Hepatocyte (in vitro differentiated cells): ENCODE measurements at regions not wholly inside any gene's neighbourhood (a gene's known extent, or its start where the extent isn't known, plus 50 kb on each side); places are given as distances from the start of the nearest gene placed in this dataset.

Experiments
- DNase-seq: peaks from one replicate; pipeline ENCODE4 v3.0.0-alpha.2; 2016; ENCODE audit warnings: low spot score
- H2AFZ ChIP-seq: fragments of 200-600 bp; sonication (generic); 2 replicates; pipeline ENCODE4 v1.6.0; 2016; ENCODE audit warnings: antibody characterized with exemption, mild to moderate bottlenecking
- H3K27ac ChIP-seq: fragments of 200-600 bp; sonication (generic); 2 replicates; pipeline ENCODE4 v1.5.1; 2016; ENCODE audit warnings: mild to moderate bottlenecking
- H3K27me3 ChIP-seq: fragments of 200-600 bp; sonication (generic); 2 replicates; pipeline ENCODE4 v1.6.1; 2016
- H3K36me3 ChIP-seq: fragments of 200-600 bp; sonication (generic); replicated peaks from 2 replicates; pipeline ENCODE4 v1.5.1; 2016; ENCODE audit warnings: low read depth; ENCODE audit not compliant: insufficient read depth
- H3K4me1 ChIP-seq: fragments of 200-600 bp; sonication (generic); 2 replicates; pipeline ENCODE4 v1.5.1; 2016; ENCODE audit warnings: mild to moderate bottlenecking, moderate library complexity; ENCODE audit not compliant: insufficient read depth
- H3K4me2 ChIP-seq: fragments of 200-600 bp; sonication (generic); 2 replicates; pipeline ENCODE4 v1.6.0; 2016
- H3K4me3 ChIP-seq: fragments of 200-600 bp; sonication (generic); 2 replicates; pipeline ENCODE4 v1.5.1; 2016; ENCODE audit warnings: mild to moderate bottlenecking
- H3K79me2 ChIP-seq: fragments of 200-600 bp; sonication (generic); 2 replicates; pipeline ENCODE4 v1.6.0; 2017; ENCODE audit warnings: mild to moderate bottlenecking
- H3K9me2 ChIP-seq: fragments of 200-600 bp; sonication (generic); replicated peaks from 2 replicates; pipeline ENCODE4 v1.6.0; 2017; ENCODE audit warnings: mild to moderate bottlenecking; ENCODE audit not compliant: insufficient read depth
- H3K9me3 ChIP-seq: fragments of 200-600 bp; sonication (generic); 2 replicates; pipeline ENCODE4 v1.5.1; 2016; ENCODE audit warnings: low read depth, mild to moderate bottlenecking
- H4K20me1 ChIP-seq: fragments of 200-600 bp; sonication (generic); 2 replicates; pipeline ENCODE4 v1.6.0; 2016; ENCODE audit warnings: mild to moderate bottlenecking; ENCODE audit not compliant: insufficient read depth, poor library complexity, severe bottlenecking
- EZH2 ChIP-seq: fragments of 200-600 bp; sonication (generic); IDR thresholded peaks from 2 replicates; pipeline ENCODE4 v1.6.1; 2016; ENCODE audit warnings: antibody characterized with exemption, mild to moderate bottlenecking, borderline replicate concordance
- EZH2phosphoT487 ChIP-seq: fragments of 200-600 bp; sonication (generic); IDR thresholded peaks from one replicate; pipeline ENCODE4 v1.6.1; 2018; ENCODE audit warnings: antibody characterized with exemption, mild to moderate bottlenecking, low read depth, moderate library complexity; ENCODE audit not compliant: unreplicated experiment, severe bottlenecking
- WGBS: methylation state at CpG from one replicate; pipeline ENCODE4 v1.1.6; 2016; ENCODE audit warnings: low lambda C conversion rate; ENCODE audit errors: missing lambda C conversion rate; 5-methylcytosine and 5-hydroxymethylcytosine counted together
- TF ChIP-seq, protein P1 (sequence below): fragments of 200-600 bp; sonication (generic); IDR thresholded peaks from 2 replicates; pipeline ENCODE4 v1.5.1; 2016; ENCODE audit warnings: antibody characterized with exemption, mild to moderate bottlenecking; ENCODE audit not compliant: poor library complexity

- Histone ChIP-seq H3K4me3 (no peak overlapping the region), H3K27ac (no peak overlapping the region), H3K9me3 (no peaks in the 10 kb centered on the region), H3K27me3 (no peaks in the 10 kb centered on the region), H3K9me2 (no peaks in the 10 kb centered on the region), H3K4me2 (no peak overlapping the region), H2AFZ (no peak overlapping the region), H3K4me1 (peaks cover 38% of the 10 kb centered on the region), H3K79me2 (peaks cover 79% of the 10 kb centered on the region), H4K20me1 (peaks cover 62% of the 10 kb centered on the region), H3K36me3 (no peaks in the 10 kb centered on the region)
- TF ChIP-seq EZH2phosphoT487, result no peak
- TF ChIP-seq, protein P1, sequence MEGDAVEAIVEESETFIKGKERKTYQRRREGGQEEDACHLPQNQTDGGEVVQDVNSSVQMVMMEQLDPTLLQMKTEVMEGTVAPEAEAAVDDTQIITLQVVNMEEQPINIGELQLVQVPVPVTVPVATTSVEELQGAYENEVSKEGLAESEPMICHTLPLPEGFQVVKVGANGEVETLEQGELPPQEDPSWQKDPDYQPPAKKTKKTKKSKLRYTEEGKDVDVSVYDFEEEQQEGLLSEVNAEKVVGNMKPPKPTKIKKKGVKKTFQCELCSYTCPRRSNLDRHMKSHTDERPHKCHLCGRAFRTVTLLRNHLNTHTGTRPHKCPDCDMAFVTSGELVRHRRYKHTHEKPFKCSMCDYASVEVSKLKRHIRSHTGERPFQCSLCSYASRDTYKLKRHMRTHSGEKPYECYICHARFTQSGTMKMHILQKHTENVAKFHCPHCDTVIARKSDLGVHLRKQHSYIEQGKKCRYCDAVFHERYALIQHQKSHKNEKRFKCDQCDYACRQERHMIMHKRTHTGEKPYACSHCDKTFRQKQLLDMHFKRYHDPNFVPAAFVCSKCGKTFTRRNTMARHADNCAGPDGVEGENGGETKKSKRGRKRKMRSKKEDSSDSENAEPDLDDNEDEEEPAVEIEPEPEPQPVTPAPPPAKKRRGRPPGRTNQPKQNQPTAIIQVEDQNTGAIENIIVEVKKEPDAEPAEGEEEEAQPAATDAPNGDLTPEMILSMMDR, result no peak
- no peak for TF ChIP-seq EZH2
- WGBS, result 97% methylated on average over 11 of the region's 12 CpGs
- DNase-seq, result no peak
Observed at GRCh38 chr17:77483128-77483598, 342.4 kb downstream of the SEC14L1 start.

DNA sequence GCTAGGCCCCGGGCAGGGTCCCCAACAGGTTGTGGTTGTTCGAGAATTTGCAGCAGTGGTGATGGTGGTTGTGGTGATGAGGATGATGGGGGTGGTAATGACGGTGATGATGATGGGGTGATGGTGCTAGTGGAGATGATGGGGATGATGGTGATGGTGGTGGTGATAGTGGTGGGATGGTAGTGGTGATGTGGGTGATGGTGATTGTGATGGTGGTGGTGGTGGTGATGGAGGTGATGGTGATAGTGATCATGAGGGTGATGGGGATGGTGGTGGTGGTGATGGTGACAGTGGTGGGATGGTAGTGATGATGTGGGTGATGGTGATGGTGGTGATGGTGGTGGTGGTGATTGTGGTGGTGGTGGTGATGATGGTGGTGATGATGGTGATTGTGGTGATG is 343.3 kb downstream of the SEC14L1 start:
- no peak overlapping the region for H2AFZ ChIP-seq
- peaks cover 54% of the 10 kb centered on the region for H4K20me1 ChIP-seq
- peaks cover 29% of the 10 kb centered on the region for H3K4me1 ChIP-seq
- H3K27ac ChIP-seq, result no peak overlapping the region
- peaks cover 69% of the 10 kb centered on the region for H3K79me2 ChIP-seq
- no peaks in the 10 kb centered on the region for H3K27me3 ChIP-seq
- no peaks in the 10 kb centered on the region for H3K9me3 ChIP-seq
- H3K9me2 ChIP-seq, result no peaks in the 10 kb centered on the region
- no peak overlapping the region for H3K4me3 ChIP-seq
- no peak overlapping the region for H3K4me2 ChIP-seq
- TF ChIP-seq EZH2phosphoT487, result no peak
- TF ChIP-seq, protein P1, result no peak
- TF ChIP-seq EZH2, result no peak
- no peak for DNase-seq
- WGBS, result 100% methylated on average over 3 of the region's 3 CpGs
- no peaks in the 10 kb centered on the region for H3K36me3 ChIP-seq

GRCh38 chr17:77485089-77485833 is 344.5 kb downstream of the SEC14L1 start:
- no peaks in the 10 kb centered on the region for H3K9me2 ChIP-seq
- peaks cover 45% of the 10 kb centered on the region for H4K20me1 ChIP-seq
- no peak overlapping the region for H2AFZ ChIP-seq
- H3K4me1 ChIP-seq, result peaks cover 18% of the 10 kb centered on the region
- H3K4me2 ChIP-seq, result no peak overlapping the region
- 95% methylated on average over 5 of the region's 5 CpGs for WGBS
- peaks cover 58% of the 10 kb centered on the region for H3K79me2 ChIP-seq
- no peak overlapping the region for H3K4me3 ChIP-seq
- no peaks in the 10 kb centered on the region for H3K27me3 ChIP-seq
- TF ChIP-seq, protein P1, result no peak
- TF ChIP-seq EZH2 (no peak), EZH2phosphoT487 (no peak)
- H3K27ac ChIP-seq, result no peak overlapping the region
- no peaks in the 10 kb centered on the region for H3K9me3 ChIP-seq
- no peak for DNase-seq
- no peaks in the 10 kb centered on the region for H3K36me3 ChIP-seq
